C4-2B (cell line): ENCODE measurements at regions not wholly inside any gene's neighbourhood (a gene's known extent, or its start where the extent isn't known, plus 50 kb on each side); places are given as distances from the start of the nearest gene placed in this dataset.

Experiments
- CTCF ChIP-seq: fragments of 450-650 bp; conservative IDR thresholded peaks from 2 replicates; pipeline ENCODE4 v1.5.1; 2017; ENCODE audit warnings: mild to moderate bottlenecking
- ZFX ChIP-seq: fragments of 450-650 bp; IDR thresholded peaks from 2 replicates; pipeline ENCODE4 v1.6.1; 2017

GRCh38 chr16:66058172-66058691 lies 308.3 kb upstream of the CDH5 start:
- TF ChIP-seq CTCF (no peak), ZFX (no peak)
